Stimulated activated CD4-positive, alpha-beta T cell treated with anti-CD3 and anti-CD28 coated beads, Interleukin-4, amount 100 ng/mL, for 24 hours (primary cell): ENCODE measurements at regions not wholly inside any gene's neighbourhood (a gene's known extent, or its start where the extent isn't known, plus 50 kb on each side); places are given as distances from the start of the nearest gene placed in this dataset.
"Not testable (repeated sequence)": the region's sequence is repeated elsewhere in the genome, so short reads cannot be mapped to it uniquely, and the experiment has no call there.

ENCODE experiments used
- DNase-seq: peaks from one replicate; pipeline ENCODE4 v3.0.0-alpha.2; 2020

GRCh38 chr2:41187376-41188122 lies 735.7 kb upstream of the SLC8A1 start:
- DNase-seq, result no peak

GRCh38 chr2:41194230-41194629 lies 742.3 kb upstream of the SLC8A1 start:
- no peak for DNase-seq

- no peak for DNase-seq
These were observed 745.9 kb upstream of the SLC8A1 start for GRCh38 chr2:41197781-41198180.

- DNase-seq, result no peak
These were observed 747.4 kb upstream of the SLC8A1 start for GRCh38 chr2:41199334-41199733.

- no peak for DNase-seq
These were observed 752.4 kb upstream of the SLC8A1 start for GRCh38 chr2:41204315-41204714.

- no peak for DNase-seq
These were observed 754.1 kb upstream of the SLC8A1 start for GRCh38 chr2:41206004-41206403.

- no peak for DNase-seq
These were observed 755.7 kb upstream of the SLC8A1 start for GRCh38 chr2:41207578-41207977.

GRCh38 chr2:41210030-41210429 lies 758.1 kb upstream of the SLC8A1 start:
- not testable (repeated sequence) for DNase-seq

- no peak for DNase-seq
These were observed 765.1 kb upstream of the SLC8A1 start for GRCh38 chr2:41216978-41217377.

GRCh38 chr2:41222593-41222992 lies 770.7 kb upstream of the SLC8A1 start:
- DNase-seq, result no peak

- no peak for DNase-seq
These were observed 782.2 kb upstream of the SLC8A1 start for GRCh38 chr2:41234093-41234492.

GRCh38 chr2:41241325-41242000 lies 789.6 kb upstream of the SLC8A1 start:
- DNase-seq, result no peak

- DNase-seq, result no peak
These were observed 790.1 kb upstream of the SLC8A1 start for GRCh38 chr2:41242001-41242331.

- DNase-seq, result no peak
These were observed 779.7 kb upstream of the PKDCC start for GRCh38 chr2:41267929-41268659.

- DNase-seq, result no peak
These were observed 764.6 kb upstream of the PKDCC start for GRCh38 chr2:41283079-41283775.

GRCh38 chr2:41293491-41293890 lies 754.3 kb upstream of the PKDCC start:
- DNase-seq, result no peak

GRCh38 chr2:41294331-41294730 lies 753.5 kb upstream of the PKDCC start:
- DNase-seq, result no peak

- no peak for DNase-seq
These were observed 734.7 kb upstream of the PKDCC start for GRCh38 chr2:41313082-41313481.

GRCh38 chr2:41314511-41315070 lies 733.2 kb upstream of the PKDCC start:
- DNase-seq, result no peak

GRCh38 chr2:41319437-41319836 lies 728.4 kb upstream of the PKDCC start:
- no peak for DNase-seq

GRCh38 chr2:41320491-41320890 lies 727.3 kb upstream of the PKDCC start:
- no peak for DNase-seq

GRCh38 chr2:41321351-41321750 lies 726.5 kb upstream of the PKDCC start:
- no peak for DNase-seq

- no peak for DNase-seq
These were observed 721.0 kb upstream of the PKDCC start for GRCh38 chr2:41326851-41327250.
